Stimulated activated naive CD8-positive, alpha-beta T cell treated with anti-CD3 and anti-CD28 coated beads, Interleukin-15, amount 100 ng/mL, for 72 hours (primary cell): ENCODE measurements at regions not wholly inside any gene's neighbourhood (a gene's known extent, or its start where the extent isn't known, plus 50 kb on each side); places are given as distances from the start of the nearest gene placed in this dataset.

Experiments
- ATAC-seq: fragments of 150-1000 bp; cut with Tn5 transposase; 2 replicates; pipeline ENCODE4 v1.10.0; 2021; ENCODE audit warnings: mild to moderate bottlenecking, moderate library complexity
- DNase-seq, 2 donors: peaks; one replicate each; pipeline ENCODE4 v3.0.0; 2021 to 2022
- H3K27ac Mint-ChIP-seq, 2 donors: one replicate each; pipeline ENCODE4 v1.8.0; 2022; ENCODE audit warnings: mild to moderate bottlenecking in 2 of 2, mixed read lengths in 2 of 2, moderate library complexity in 2 of 2
- H3K27me3 Mint-ChIP-seq: one replicate; pipeline ENCODE4 v1.8.0; 2022; ENCODE audit warnings: mixed read lengths
- H3K4me1 Mint-ChIP-seq: one replicate; pipeline ENCODE4 v1.8.0; 2022; ENCODE audit warnings: mild to moderate bottlenecking, mixed read lengths
- H3K4me3 Mint-ChIP-seq, 2 donors: one replicate each; pipeline ENCODE4 v1.8.0; 2022; ENCODE audit warnings: mild to moderate bottlenecking in 2 of 2, mixed read lengths in 2 of 2, moderate library complexity in 1 of 2
- H3K9me3 Mint-ChIP-seq, 2 donors: one replicate each; pipeline ENCODE4 v1.8.0; 2022; ENCODE audit warnings: mixed read lengths in 2 of 2

GRCh38 chr12:30874455-30875321 lies 51.9 kb upstream of the TSPAN11 start:
- ATAC-seq (no peak), DNase-seq (no peak)
- peaks cover 30% of the 10 kb centered on the region for H3K27me3 Mint-ChIP-seq
- peaks cover 11% of the 10 kb centered on the region for H3K4me1 Mint-ChIP-seq
- H3K4me3 Mint-ChIP-seq: no peak overlapping the region
- no peak overlapping the region for H3K27ac Mint-ChIP-seq
- H3K9me3 Mint-ChIP-seq: no peaks in the 10 kb centered on the region

DNA sequence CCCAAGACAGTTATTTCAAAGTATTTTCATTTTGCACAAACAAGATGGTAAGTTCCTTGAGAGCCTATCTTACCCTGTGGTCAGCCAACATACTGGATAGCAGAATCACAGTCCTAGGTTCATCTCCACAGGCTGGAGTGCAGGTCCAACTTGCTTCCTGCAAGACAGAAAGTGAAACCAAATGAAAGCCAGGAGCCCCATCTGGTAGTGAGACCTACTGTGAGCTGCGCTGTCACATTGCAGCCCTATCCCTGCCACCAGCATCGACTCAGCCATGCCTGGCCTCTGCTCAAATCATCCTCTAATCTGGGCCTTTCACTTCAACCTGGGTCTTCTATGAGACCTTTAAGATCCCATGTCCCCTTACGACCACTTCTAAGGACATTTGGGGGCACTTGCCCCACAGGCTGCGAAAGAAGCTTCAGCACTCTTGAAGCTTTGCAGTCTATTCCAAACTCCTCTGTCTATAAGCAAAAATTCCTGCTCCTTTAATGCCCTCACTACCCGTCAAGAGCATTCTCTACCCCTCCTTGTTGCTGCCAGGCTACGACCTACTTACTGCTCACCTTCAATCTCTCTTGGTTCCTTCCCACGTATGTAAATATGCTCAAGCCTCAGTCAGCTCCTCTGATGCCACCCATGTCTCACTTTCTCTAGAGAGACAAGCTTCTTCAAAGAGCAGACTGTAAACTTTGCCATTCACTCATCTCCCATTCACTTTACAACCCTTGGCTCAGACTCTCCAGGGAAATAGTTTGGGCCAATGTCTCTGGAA lies 55.9 kb upstream of the TSPAN11 start:
- Mint-ChIP-seq H3K27ac (no peak overlapping the region), H3K9me3 (peaks cover 13 to 14% of the 10 kb centered on the region in 2 donors), H3K4me3 (no peak overlapping the region), H3K27me3 (peaks cover 29% of the 10 kb centered on the region), H3K4me1 (peaks cover 11% of the 10 kb centered on the region)
- ATAC-seq (no peak), DNase-seq (no peak)

DNA sequence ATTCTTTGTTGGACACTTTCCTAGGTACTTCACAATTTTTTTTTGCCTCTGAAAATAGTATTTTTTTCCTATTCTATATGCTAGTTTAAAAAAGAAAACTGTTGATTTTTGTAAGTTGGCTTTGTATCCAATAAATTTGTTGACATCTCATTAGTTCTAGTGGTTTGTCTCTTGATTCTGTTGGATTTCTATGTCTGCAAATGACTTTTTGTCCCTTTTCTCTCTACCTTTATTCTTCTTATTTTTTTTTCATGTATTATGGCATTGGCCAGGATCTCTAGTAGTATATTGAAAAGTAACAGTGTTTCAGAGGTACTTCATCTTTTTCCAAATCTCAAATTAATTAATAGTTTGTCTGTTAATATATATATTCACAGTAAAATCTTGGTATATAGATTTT lies 59.1 kb upstream of the TSPAN11 start:
- ATAC-seq: no peak
- no peak overlapping the region for H3K4me3 Mint-ChIP-seq

GRCh38 chr12:30866256-30866655 lies 60.3 kb upstream of the TSPAN11 start:
- Mint-ChIP-seq H3K27me3 (peaks cover 45% of the 10 kb centered on the region), H3K4me3 (no peak overlapping the region), H3K27ac (no peak overlapping the region), H3K4me1 (peaks cover 11% of the 10 kb centered on the region), H3K9me3 (peaks cover 16 to 19% of the 10 kb centered on the region in 2 donors)
- ATAC-seq (no peak), DNase-seq (no peak)

More for the DNA sequence above, 59.1 kb upstream of the TSPAN11 start:
- Mint-ChIP-seq H3K9me3 (peaks cover 16 to 19% of the 10 kb centered on the region in 2 donors), H3K27ac (no peak overlapping the region), H3K4me1 (peaks cover 11% of the 10 kb centered on the region), H3K27me3 (peaks cover 45% of the 10 kb centered on the region)
- no peak for DNase-seq

DNA sequence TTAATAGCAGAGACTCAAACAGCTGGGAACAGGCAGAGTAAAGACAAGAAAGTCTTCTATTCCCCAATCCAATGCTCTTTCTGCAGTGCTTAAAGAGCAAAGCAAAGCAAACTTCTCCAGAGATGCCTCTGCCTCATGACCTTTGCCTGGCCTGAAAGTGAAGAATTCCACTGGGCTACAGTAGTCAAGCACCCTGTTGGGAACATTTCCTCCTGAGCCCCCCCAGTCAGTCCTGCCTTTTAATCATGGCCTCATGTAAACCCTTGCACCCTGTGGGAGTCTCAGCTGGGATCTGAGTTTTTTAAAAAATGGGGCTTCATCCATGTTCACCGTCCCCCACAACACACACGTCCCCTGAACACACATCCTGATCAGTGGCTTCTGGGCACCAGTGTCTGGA lies 62.7 kb upstream of the TSPAN11 start:
- ATAC-seq: no peak
- Mint-ChIP-seq H3K27me3 (peaks cover 33% of the 10 kb centered on the region), H3K27ac (no peak overlapping the region)

DNA sequence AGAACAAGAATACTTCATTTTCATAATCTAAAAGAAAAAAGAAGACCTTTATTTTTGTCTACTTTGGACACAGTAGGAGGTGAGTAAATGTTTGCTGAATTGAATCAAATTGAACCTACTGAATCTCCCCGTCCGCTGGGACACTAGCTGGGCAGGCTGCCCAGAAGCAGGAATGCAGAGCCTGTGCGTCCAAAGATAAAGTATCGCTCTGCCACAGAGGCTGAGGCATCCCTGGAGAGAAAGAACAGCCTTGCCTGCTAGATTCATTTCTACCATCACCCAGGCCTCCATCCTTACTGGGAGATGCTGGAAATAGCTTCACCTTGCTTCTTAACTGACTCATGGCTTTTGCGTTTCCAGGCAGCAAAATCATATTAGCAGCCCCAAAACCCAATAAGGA lies 64.1 kb upstream of the TSPAN11 start:
- H3K9me3 Mint-ChIP-seq: peaks cover 16 to 19% of the 10 kb centered on the region in 2 donors
- DNase-seq (no peak), ATAC-seq (no peak)
- no peaks in the 10 kb centered on the region for H3K4me1 Mint-ChIP-seq
- no peak overlapping the region for H3K4me3 Mint-ChIP-seq
- H3K27me3 Mint-ChIP-seq: peaks cover 28% of the 10 kb centered on the region
- no peak overlapping the region for H3K27ac Mint-ChIP-seq

More for the DNA sequence above, 62.7 kb upstream of the TSPAN11 start:
- H3K4me3 Mint-ChIP-seq: no peak overlapping the region
- H3K4me1 Mint-ChIP-seq: no peaks in the 10 kb centered on the region
- no peak for DNase-seq
- peaks cover 16 to 19% of the 10 kb centered on the region in 2 donors for H3K9me3 Mint-ChIP-seq

DNA sequence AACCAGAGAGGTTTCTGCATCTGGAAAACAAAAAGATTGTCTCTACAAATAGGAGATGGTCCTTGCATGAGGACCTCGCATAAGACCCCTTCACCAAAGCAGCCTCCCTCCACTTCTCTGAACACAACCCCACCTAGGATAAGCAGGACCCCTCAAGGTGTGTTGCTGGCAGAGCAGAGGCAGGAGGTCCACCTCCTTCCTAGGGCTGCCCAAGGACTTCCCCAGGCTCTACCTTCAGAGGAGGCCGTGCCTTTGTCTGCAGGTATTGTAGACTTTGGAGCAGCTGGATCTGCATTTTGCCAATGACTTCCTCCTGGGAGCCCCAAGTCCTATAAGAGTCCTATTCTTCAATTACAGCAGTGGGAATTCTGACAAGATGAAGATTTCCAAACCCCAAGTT lies 67.3 kb upstream of the TSPAN11 start:
- ATAC-seq (peak; percentile 37), DNase-seq (no peak)
- no peak overlapping the region for H3K27ac Mint-ChIP-seq
- H3K9me3 Mint-ChIP-seq: no peaks in the 10 kb centered on the region
- no peak overlapping the region for H3K4me3 Mint-ChIP-seq
- no peaks in the 10 kb centered on the region for H3K4me1 Mint-ChIP-seq
- H3K27me3 Mint-ChIP-seq: peaks cover 1% of the 10 kb centered on the region

- no peak for ATAC-seq
- H3K4me3 Mint-ChIP-seq: no peak overlapping the region
- H3K9me3 Mint-ChIP-seq: no peaks in the 10 kb centered on the region
- H3K4me1 Mint-ChIP-seq: no peaks in the 10 kb centered on the region
- no peak for DNase-seq
- H3K27ac Mint-ChIP-seq: no peak overlapping the region
- no peaks in the 10 kb centered on the region for H3K27me3 Mint-ChIP-seq
These were observed 68.1 kb upstream of the TSPAN11 start for GRCh38 chr12:30858471-30858870.

DNA sequence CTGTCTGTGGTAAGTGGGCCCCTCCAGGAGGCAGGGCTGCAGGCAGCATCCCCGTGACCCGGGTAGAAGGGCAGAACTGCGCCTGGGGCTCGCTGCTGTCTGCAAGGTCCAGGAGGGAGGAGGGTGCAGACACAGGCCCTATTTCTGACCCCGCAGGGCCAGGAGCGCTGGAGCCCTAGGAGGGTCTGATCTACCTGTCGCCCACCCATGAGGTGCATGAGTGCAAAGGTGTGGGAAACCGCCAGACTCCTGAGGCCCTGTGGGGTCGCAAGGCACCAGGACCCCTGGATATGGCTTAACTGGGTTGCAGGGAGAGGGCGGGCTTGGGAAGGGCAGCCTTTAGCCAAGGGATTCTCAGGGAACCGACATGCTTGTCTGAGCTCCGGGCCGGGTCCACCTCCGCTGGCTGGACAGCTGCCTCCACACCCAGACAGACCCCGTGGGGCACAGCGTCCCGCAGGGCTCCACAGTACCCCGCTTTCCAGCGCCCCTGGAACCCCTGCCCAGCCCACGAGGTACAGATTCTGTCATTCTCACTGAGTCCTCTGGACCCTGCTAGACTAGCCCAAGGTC lies 72.9 kb upstream of the TSPAN11 start:
- Mint-ChIP-seq H3K27me3 (no peaks in the 10 kb centered on the region), H3K4me1 (peaks cover 13% of the 10 kb centered on the region), H3K27ac (no peak overlapping the region), H3K4me3 (no peak overlapping the region), H3K9me3 (no peaks in the 10 kb centered on the region)
- DNase-seq: no peak
- ATAC-seq: peak; percentile 44

DNA sequence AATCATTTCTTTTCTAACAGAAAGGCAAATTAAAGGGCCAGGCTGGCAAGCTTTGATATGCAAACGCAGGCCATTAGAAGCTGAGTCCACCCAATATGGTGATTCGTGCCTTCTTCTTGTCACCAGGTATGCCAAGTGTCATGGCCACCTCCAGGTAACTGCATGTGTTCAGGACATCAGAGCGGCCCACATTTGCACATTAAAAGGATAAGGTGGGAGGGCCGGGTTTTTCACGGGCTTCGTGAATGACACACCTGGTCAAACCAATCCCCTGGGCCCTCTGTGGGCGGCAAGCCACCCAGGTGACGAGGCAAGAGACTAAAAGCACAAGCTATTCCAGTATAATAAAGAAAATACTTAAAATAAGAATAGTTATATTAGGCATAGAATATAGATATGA lies 75.9 kb upstream of the TSPAN11 start:
- no peak for DNase-seq
- H3K4me1 Mint-ChIP-seq: peaks cover 13% of the 10 kb centered on the region
- no peaks in the 10 kb centered on the region for H3K27me3 Mint-ChIP-seq
- no peak for ATAC-seq
- no peak overlapping the region for H3K27ac Mint-ChIP-seq
- H3K4me3 Mint-ChIP-seq: peak overlapping the region; percentile 24 to 42
- no peaks in the 10 kb centered on the region for H3K9me3 Mint-ChIP-seq

DNA sequence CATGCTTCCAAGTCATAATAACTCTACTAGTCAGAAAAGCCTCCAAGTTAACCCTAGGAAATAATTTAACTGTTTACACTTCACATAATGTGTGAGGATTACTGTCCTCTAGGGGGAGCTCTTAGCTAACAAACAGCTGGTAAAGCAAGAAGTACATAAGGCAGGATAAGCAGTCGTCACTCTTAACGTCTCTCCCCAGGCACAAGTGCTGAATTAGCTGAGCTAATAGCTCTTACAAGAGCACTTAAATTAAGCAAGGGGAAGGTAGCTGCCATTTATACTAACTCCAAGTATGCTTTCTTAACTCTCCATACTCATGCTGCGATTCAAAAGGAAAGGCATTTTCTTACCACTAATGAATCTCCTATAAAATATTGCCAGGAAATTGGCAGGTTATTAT lies 79.3 kb upstream of the TSPAN11 start:
- peak; percentile 22 to 45 for DNase-seq

GRCh38 chr12:30846776-30847175 lies 79.8 kb upstream of the TSPAN11 start:
- ATAC-seq: no peak
- Mint-ChIP-seq H3K4me3 (no peak overlapping the region), H3K27me3 (peaks cover 6% of the 10 kb centered on the region), H3K9me3 (no peaks in the 10 kb centered on the region), H3K4me1 (peaks cover 9% of the 10 kb centered on the region), H3K27ac (no peak overlapping the region)
- no peak for DNase-seq

More for the DNA sequence above, 79.3 kb upstream of the TSPAN11 start:
- no peak for ATAC-seq
- no peak overlapping the region for H3K4me3 Mint-ChIP-seq
- no peak overlapping the region for H3K27ac Mint-ChIP-seq
- H3K27me3 Mint-ChIP-seq: peaks cover 6% of the 10 kb centered on the region
- H3K4me1 Mint-ChIP-seq: peaks cover 13% of the 10 kb centered on the region
- no peaks in the 10 kb centered on the region for H3K9me3 Mint-ChIP-seq

GRCh38 chr12:30845676-30846075 lies 80.9 kb upstream of the TSPAN11 start:
- Mint-ChIP-seq H3K27ac (no peak overlapping the region), H3K9me3 (no peaks in the 10 kb centered on the region), H3K4me1 (no peaks in the 10 kb centered on the region), H3K27me3 (peaks cover 6% of the 10 kb centered on the region), H3K4me3 (no peak overlapping the region)
- DNase-seq (no peak), ATAC-seq (no peak)

DNA sequence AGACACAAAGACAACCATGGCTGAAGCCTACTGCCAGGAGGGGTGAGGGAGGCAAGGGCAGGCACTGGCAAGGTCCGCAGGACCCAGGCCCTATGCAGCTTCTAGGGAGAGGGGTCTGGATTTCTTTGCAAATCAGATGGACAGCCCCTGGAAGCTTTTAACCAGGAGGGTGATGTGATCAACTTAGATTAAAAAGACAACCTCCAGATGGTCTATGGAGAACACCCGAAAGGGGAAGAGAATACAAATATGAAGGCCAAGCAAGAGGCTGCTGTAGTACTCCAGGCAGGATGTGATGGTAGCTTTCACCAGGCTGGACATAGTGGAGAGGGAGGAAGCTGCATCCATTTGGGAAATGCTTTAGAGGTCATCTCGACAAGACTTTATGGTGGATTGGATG lies 83.3 kb upstream of the TSPAN11 start:
- peaks cover 13% of the 10 kb centered on the region for H3K27me3 Mint-ChIP-seq
- H3K4me1 Mint-ChIP-seq: no peaks in the 10 kb centered on the region
- H3K9me3 Mint-ChIP-seq: no peaks in the 10 kb centered on the region
- H3K4me3 Mint-ChIP-seq: no peak overlapping the region
- DNase-seq (no peak), ATAC-seq (no peak)
- H3K27ac Mint-ChIP-seq: no peak overlapping the region

DNA sequence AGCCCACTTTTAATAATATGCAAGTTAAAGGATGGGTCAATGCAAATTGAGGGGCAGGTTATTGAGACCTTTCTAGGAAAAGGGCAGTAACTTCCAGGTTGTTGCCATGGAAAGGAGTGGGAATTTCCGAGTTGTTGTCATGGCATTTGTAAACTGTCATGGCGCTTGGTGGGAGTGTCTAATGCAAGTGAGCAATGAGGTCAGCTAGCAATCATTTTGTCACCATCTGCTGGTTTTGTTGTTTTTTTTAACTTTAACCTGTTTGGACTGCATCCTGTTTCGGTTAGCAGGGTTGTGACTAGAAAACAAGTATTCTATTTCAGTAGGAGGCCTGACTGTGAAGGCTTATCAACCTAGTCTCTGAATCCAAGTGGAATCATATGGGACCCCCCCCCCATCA lies 85.8 kb upstream of the TSPAN11 start:
- Mint-ChIP-seq H3K4me1 (no peaks in the 10 kb centered on the region), H3K9me3 (no peaks in the 10 kb centered on the region), H3K4me3 (no peak overlapping the region), H3K27me3 (peaks cover 32% of the 10 kb centered on the region), H3K27ac (no peak overlapping the region)
- ATAC-seq (no peak), DNase-seq (no peak)
